Colonic mucosa (tissue), 4 donors: ENCODE measurements at regions not wholly inside any gene's neighbourhood (a gene's known extent, or its start where the extent isn't known, plus 50 kb on each side); places are given as distances from the start of the nearest gene placed in this dataset.

Experiments
- DNase-seq: peaks from one replicate; pipeline ENCODE4 v3.0.0-alpha.2; 2020
- H3K27ac ChIP-seq: fragments of 200-600 bp; one replicate; pipeline ENCODE4 v1.8.0; 2021
- H3K27me3 ChIP-seq: fragments of 200-600 bp; one replicate; pipeline ENCODE4 v1.8.0; 2021
- H3K36me3 ChIP-seq: fragments of 200-600 bp; one replicate; pipeline ENCODE4 v1.8.0; 2021
- H3K4me1 ChIP-seq: fragments of 200-600 bp; one replicate; pipeline ENCODE4 v1.8.0; 2021; ENCODE audit warnings: mild to moderate bottlenecking
- H3K4me3 ChIP-seq: fragments of 200-600 bp; one replicate; pipeline ENCODE4 v1.8.0; 2021
- H3K9ac ChIP-seq, 2 donors: one replicate each; pipeline ENCODE4 v1.7.0; 2013; ENCODE audit warnings: control low read depth in 2 of 2, low read depth in 2 of 2, low read length in 2 of 2
- H3K9me3 ChIP-seq: fragments of 200-600 bp; one replicate; pipeline ENCODE4 v1.8.0; 2021
- intact Hi-C: fragments of 100-400 bp; cut with DNase I; formaldehyde crosslinking; loops from one replicate; pipeline ENCODE4 v1.14.1; 2022
- TF ChIP-seq, protein P1 (sequence below): fragments of 200-600 bp; IDR thresholded peaks from one replicate; pipeline ENCODE4 v1.8.0; 2022; ENCODE audit warnings: antibody characterized with exemption, mild to moderate bottlenecking
- donor health status: healthy.
- donor health status: DM: no; HTN: no; CAD: no.
- donor health status: DM: no; HTN: no; CAD: no.

DNA sequence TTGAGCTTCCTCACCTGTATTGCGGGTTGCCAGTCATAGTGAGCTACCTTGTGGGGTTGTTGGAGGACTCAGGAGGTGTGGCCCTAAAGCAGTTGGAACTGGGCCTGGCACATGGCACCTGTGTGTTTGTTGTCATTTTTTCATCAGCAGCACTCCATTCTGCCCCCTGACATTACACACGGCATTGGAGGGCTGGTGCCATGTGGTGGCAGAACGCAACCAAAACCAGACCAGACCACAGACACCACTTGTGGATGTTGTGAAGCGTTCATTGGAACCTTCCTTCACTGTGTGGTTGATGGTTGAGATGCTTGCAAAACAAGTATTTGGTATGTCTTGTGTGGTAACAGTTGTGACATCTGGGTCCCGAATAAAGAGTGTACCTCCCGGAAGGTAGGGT lies 113.2 kb upstream of the ERCC6L2 start:
- no peaks in the 10 kb centered on the region for H3K9me3 ChIP-seq
- no peaks in the 10 kb centered on the region for H3K36me3 ChIP-seq
- TF ChIP-seq, protein P1, sequence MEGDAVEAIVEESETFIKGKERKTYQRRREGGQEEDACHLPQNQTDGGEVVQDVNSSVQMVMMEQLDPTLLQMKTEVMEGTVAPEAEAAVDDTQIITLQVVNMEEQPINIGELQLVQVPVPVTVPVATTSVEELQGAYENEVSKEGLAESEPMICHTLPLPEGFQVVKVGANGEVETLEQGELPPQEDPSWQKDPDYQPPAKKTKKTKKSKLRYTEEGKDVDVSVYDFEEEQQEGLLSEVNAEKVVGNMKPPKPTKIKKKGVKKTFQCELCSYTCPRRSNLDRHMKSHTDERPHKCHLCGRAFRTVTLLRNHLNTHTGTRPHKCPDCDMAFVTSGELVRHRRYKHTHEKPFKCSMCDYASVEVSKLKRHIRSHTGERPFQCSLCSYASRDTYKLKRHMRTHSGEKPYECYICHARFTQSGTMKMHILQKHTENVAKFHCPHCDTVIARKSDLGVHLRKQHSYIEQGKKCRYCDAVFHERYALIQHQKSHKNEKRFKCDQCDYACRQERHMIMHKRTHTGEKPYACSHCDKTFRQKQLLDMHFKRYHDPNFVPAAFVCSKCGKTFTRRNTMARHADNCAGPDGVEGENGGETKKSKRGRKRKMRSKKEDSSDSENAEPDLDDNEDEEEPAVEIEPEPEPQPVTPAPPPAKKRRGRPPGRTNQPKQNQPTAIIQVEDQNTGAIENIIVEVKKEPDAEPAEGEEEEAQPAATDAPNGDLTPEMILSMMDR: no peak
- no peak overlapping the region for H3K4me3 ChIP-seq
- intact Hi-C loops: no loop called here
- H3K4me1 ChIP-seq: no peaks in the 10 kb centered on the region
- no peak for DNase-seq
- no peaks in the 10 kb centered on the region for H3K27me3 ChIP-seq
- no peak overlapping the region for H3K9ac ChIP-seq
- no peak overlapping the region for H3K27ac ChIP-seq

DNA sequence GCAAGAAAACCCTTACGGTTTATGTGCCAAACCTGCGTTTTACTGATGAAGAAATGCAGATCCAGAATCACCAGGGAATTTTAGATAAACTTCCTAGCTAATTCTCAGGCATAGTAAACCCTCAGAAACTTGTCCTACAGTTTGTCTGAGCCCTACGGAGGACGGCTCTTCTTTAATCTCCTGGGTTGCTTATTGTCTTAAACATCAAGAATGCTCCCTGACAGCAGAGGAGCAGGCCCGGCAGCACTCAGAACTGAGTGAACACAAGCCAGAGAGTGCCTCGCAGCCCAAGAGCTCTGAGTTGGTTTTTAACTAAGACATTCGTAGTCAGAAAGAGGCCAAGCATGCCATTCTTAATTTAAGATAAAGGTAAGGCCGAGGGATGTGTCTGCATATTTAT lies 114.7 kb upstream of the ERCC6L2 start:
- H3K27ac ChIP-seq: no peak overlapping the region
- no peak for DNase-seq
- intact Hi-C loops: no loop called here

DNA sequence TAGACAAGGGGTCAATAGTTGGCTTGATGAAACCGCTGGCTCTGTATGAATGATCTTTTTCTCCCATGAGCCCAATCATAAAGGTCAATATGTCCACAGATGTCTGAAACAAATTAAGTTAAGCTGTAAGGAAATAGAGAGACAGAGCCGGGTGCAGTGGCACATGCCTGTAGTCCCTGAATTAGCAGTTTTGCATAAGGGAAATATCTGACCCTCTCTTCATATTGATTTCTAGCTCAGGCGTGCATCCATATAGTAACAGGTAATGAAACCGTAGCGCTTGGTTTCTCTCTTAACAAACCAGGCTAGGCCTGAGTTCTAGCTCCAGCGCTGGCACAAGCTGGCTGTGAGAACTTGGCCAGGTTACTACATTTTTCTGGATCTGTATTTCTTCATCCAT lies 118.1 kb upstream of the ERCC6L2 start:
- TF ChIP-seq, protein P1: no peak
- no peak overlapping the region for H3K27ac ChIP-seq
- intact Hi-C loops: no loop called here
- no peaks in the 10 kb centered on the region for H3K4me1 ChIP-seq
- H3K36me3 ChIP-seq: no peaks in the 10 kb centered on the region
- no peak overlapping the region for H3K9ac ChIP-seq
- H3K9me3 ChIP-seq: no peaks in the 10 kb centered on the region
- DNase-seq: no peak
- no peak overlapping the region for H3K4me3 ChIP-seq
- H3K27me3 ChIP-seq: no peaks in the 10 kb centered on the region

More for the DNA sequence above, 114.7 kb upstream of the ERCC6L2 start:
- Histone ChIP-seq H3K4me1 (no peaks in the 10 kb centered on the region), H3K9me3 (no peaks in the 10 kb centered on the region), H3K27me3 (no peaks in the 10 kb centered on the region), H3K36me3 (no peaks in the 10 kb centered on the region), H3K4me3 (no peak overlapping the region), H3K9ac (no peak overlapping the region)
- TF ChIP-seq, protein P1: no peak

DNA sequence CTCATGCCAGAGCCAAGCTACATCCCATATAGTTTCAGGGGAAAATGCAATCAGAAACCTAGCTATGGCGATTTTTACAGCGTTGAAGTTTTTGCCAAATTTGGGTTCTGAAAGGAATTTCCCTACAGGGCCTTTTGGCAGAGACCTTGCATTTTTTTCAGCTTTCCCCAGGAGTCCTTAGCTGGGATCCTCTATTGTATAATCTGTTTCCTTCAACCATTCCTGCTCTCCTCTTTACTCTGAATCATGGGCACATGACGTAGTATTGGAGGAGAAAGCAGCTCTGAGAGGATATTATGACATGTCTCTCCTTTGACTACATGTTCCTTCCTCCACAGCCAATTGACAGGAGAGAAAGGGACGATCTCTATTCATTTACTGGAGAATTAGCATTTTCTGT lies 118.5 kb upstream of the ERCC6L2 start:
- no peaks in the 10 kb centered on the region for H3K27me3 ChIP-seq
- TF ChIP-seq, protein P1: no peak
- no peak overlapping the region for H3K27ac ChIP-seq
- H3K4me1 ChIP-seq: no peaks in the 10 kb centered on the region
- H3K4me3 ChIP-seq: no peak overlapping the region
- H3K9ac ChIP-seq: no peak overlapping the region
- no peaks in the 10 kb centered on the region for H3K9me3 ChIP-seq
- H3K36me3 ChIP-seq: no peaks in the 10 kb centered on the region
- no peak for DNase-seq
- intact Hi-C loops: no loop called here

DNA sequence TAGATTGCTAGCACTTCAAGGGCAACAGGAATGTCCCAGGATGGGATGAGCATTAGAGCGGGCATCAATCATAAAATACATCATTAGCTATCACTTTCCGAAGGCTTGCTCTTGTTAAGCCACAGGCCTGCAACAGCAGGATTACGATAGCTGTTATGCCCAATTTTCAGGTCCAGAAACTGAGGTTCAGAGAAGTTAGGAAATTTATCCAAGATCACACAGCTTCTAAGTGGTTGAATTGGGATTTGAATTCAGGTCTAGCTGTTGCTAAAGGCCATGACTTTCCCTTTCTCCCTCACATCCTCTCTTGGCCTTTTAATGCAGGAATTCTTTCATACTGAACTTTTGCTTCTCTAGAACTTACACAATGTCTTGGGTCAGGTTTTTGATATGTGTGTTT lies 119.4 kb upstream of the ERCC6L2 start:
- H3K27me3 ChIP-seq: no peaks in the 10 kb centered on the region
- TF ChIP-seq, protein P1: no peak
- no peaks in the 10 kb centered on the region for H3K36me3 ChIP-seq
- H3K9me3 ChIP-seq: no peaks in the 10 kb centered on the region
- no peak overlapping the region for H3K27ac ChIP-seq
- intact Hi-C loops: no loop called here
- no peaks in the 10 kb centered on the region for H3K4me1 ChIP-seq
- H3K9ac ChIP-seq: no peak overlapping the region
- H3K4me3 ChIP-seq: no peak overlapping the region
- DNase-seq: no peak

DNA sequence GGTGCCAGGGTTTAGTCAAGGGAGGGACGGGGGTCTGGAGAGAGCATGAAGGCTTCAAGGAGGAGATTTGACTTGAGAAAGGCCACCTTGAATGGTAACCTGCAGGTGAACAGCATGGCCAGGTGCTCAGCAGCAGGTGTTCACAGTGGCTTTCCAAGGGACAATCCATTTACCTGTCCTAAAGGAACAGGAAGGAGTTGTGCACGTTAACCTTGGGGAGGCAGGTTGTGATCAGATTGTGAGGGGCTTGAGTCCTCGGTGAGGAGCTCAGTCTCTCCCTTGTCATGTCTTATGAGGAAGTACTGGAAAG lies 120.1 kb upstream of the ERCC6L2 start:
- no peaks in the 10 kb centered on the region for H3K4me1 ChIP-seq
- no peak overlapping the region for H3K27ac ChIP-seq
- H3K27me3 ChIP-seq: no peaks in the 10 kb centered on the region
- H3K9ac ChIP-seq: no peak overlapping the region
- H3K4me3 ChIP-seq: no peak overlapping the region
- intact Hi-C loops: no loop called here
- TF ChIP-seq, protein P1: no peak
- no peaks in the 10 kb centered on the region for H3K36me3 ChIP-seq
- DNase-seq: no peak
- no peaks in the 10 kb centered on the region for H3K9me3 ChIP-seq
